Hematopoietic multipotent progenitor cell (in vitro differentiated cells): ENCODE measurements at regions not wholly inside any gene's neighbourhood (a gene's known extent, or its start where the extent isn't known, plus 50 kb on each side); places are given as distances from the start of the nearest gene placed in this dataset.

ENCODE experiments used
- DNase-seq, 3 donors: peaks; one replicate each; pipeline ENCODE4 v3.0.0-alpha.2; 2011 to 2015; ENCODE audit warnings: low read depth in 2 of 3, low spot score in 2 of 3

DNA sequence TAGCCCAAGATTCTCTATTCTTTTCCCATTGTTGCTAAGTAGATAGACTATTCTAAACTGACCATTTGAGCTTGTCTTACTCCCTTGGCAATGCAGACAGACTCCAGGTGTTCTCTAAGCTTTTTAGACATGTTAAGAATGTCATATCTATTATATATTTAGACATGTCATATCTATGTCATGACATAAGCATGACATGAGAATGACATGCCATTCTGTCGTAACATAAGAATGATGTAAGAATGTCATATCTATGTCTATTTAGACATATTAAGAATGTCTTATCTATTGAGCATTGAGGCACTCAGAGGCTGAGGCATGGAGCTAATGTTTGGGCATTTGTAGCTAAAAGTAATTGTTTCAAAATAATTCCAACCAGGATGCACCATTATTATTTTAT is 277.3 kb upstream of the ATP2B1 start:
- DNase-seq, result no peak

- no peak for DNase-seq
These were observed 276.2 kb upstream of the ATP2B1 start for GRCh38 chr12:89984846-89985245.

DNA sequence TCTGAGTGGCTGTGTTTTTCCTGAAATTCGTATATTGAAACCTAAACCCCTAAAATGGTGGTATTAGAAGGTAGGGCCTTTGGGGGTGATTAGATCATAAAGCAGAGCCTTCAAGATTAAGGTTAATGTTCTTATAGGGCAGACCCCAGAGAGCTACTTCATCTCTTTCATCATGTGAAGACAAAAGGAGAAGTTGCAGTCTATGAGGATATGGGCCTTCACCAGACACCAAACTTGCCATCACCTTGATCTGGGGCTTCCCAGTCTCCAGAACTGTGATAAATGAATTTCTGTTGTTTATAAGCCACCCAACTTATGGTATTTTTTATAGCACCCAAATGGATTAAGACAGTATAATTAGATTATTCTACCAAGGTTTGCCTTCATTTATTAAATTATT is 275.0 kb upstream of the ATP2B1 start:
- no peak for DNase-seq

DNA sequence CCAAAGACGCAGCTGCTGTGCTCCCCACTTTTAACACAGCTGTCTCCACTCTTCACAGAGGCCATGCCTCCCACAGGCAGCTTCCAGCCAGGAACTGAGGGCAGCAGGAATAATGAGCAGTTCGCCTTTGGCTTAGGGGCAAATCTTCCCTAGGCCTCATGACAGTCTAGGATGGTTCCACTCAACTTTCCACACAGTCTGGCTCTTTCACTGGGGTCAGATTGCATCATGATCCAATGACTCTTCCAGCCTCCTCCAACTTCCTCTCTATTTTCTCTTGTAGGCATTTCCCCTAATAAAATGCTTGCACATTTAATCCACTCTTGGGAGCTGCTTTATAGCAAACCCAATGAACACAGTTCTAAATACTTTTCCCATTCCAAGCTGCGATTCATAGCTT is 271.6 kb upstream of the ATP2B1 start:
- DNase-seq, result no peak

GRCh38 chr12:89977405-89978085 is 268.9 kb upstream of the ATP2B1 start:
- no peak for DNase-seq

- DNase-seq, result no peak
These were observed 268.2 kb upstream of the ATP2B1 start for GRCh38 chr12:89976866-89977265.

- peak in 1 of 3 donors; percentile 63 for DNase-seq
These were observed 266.9 kb upstream of the ATP2B1 start for GRCh38 chr12:89975574-89975973.

- DNase-seq, result no peak
These were observed 263.2 kb upstream of the ATP2B1 start for GRCh38 chr12:89971880-89972279.

GRCh38 chr12:89970722-89971121 is 262.1 kb upstream of the ATP2B1 start:
- DNase-seq, result no peak

DNA sequence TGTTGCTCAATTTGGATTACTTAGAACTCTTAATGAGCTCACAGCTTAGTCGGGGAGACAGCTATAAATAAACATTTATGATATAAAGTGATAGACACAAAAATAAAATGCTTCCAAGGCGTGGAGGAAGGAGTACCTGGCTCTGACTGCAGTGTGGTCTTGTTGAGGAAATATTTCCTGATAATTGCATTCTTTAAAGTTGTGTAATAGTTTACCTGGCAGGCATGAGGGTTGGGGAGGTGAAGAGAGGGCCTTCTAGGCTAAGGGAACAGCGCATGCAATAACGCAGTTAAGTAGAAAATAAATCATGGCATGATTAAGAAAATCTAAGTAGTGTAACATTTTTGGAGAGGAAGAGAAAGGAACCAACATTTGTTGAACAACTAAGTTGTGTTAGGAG is 260.5 kb upstream of the ATP2B1 start:
- no peak for DNase-seq

DNA sequence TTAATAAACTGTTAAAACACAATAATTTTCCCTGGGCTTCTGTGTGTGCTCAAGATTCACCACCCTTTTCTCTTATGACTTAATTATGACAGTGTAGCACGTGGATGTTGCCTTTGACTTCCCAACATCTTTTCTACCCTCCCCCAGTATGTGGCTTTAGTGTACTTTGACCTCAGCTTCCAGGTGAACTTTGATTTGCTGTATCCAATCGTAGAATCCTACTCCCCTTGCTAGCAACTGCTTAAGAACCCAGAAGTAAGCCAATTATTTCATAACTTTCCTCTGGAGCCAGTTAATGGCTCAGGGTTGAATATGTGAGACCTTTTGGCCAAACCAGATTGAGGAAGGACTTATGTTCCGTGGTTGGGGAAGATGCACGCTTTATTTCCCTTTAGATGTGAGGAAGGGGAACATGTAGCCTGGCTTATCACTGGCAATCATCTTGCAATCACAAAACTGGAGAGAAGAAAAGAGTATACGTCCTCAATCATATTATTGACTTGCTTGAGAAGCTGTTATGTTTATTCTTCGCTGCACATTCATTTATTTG is 259.6 kb upstream of the ATP2B1 start:
- DNase-seq, result peak in 1 of 3 donors; percentile 44

- DNase-seq, result no peak
These were observed 258.0 kb upstream of the ATP2B1 start for GRCh38 chr12:89966495-89967240.

DNA sequence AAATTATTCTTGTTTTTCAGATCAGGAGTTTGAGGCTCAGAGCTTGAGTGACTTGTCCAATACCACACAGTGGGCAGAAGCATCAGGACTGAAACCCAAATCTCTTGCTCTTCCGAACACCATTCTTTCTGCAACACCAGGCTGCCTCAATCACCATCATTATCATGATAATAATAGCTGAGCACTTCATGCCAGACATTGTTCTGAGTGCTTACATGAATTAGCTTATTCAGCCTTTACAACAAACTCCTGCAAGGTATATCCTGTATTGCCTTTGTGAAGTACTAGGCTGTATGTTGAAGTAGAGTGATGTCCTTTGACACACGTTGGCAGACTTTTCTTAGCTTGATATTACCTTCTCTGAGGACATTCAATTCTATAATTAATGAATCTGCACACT is 257.4 kb upstream of the ATP2B1 start:
- no peak for DNase-seq

GRCh38 chr12:89962648-89963047 is 254.0 kb upstream of the ATP2B1 start:
- peak in 1 of 3 donors; percentile 56 for DNase-seq

GRCh38 chr12:89960607-89961394 is 252.2 kb upstream of the ATP2B1 start:
- DNase-seq, result no peak

DNA sequence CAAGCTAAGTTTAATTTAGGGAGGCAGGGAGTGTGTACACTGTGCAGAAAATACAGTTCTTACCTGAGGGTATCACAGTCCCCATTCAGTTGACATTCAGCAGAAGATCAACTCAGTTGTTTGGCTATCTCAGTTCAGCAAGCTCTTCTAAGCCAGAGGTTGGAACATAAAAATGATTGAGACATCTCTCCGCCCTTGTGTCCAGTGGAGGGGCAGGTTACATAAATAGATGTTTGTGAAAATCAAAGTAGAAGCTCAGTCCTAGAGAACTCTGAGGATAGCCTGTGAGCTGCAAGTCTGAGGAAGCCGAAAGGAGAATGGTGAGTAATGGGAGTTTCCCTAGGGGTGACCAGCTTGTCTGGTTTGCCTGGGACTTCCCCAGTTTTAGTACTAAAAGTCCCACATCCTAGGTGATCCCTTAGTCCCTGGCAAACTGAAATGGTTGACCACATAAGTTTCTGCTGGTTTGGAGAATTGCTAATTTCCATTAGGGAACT is 251.4 kb upstream of the ATP2B1 start:
- DNase-seq, result no peak

GRCh38 chr12:89959179-89959578 is 250.5 kb upstream of the ATP2B1 start:
- no peak for DNase-seq

DNA sequence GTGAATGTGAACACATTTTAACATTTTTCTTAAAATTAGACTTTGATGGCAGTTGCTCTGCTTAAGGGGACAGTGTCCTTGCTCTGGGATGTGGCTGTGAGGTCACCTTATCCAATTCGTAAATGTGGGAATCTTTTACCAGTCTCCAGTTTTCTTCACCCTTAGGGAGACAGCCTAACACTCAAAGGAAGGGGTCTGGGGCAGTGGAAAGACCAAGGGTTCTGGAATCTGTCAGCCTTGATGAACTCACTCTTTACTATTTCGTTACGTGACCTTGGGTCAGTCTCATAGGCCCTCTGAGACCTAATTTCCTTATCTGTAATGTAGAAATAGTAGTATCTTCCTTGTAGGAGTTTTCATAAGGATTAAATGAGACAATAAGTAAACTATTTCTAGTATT is 245.6 kb upstream of the ATP2B1 start:
- DNase-seq, result no peak

- no peak for DNase-seq
These were observed 243.0 kb upstream of the ATP2B1 start for GRCh38 chr12:89951694-89952060.

GRCh38 chr12:89951050-89951693 is 242.5 kb upstream of the ATP2B1 start:
- peak in 1 of 3 donors; percentile 10 for DNase-seq

- DNase-seq, result peak in 1 of 3 donors; percentile 12
These were observed 241.8 kb upstream of the ATP2B1 start for GRCh38 chr12:89950421-89950820.
